C4-2B (cell line): ENCODE measurements at regions not wholly inside any gene's neighbourhood (a gene's known extent, or its start where the extent isn't known, plus 50 kb on each side); places are given as distances from the start of the nearest gene placed in this dataset.

ENCODE experiments used
- H3K27ac ChIP-seq: fragments of 450-650 bp; 2 replicates; pipeline ENCODE4 v1.5.1; 2017
- ZFX ChIP-seq: fragments of 450-650 bp; IDR thresholded peaks from 2 replicates; pipeline ENCODE4 v1.6.1; 2017
- TF ChIP-seq, protein P1 (sequence below): fragments of 450-650 bp; conservative IDR thresholded peaks from 2 replicates; pipeline ENCODE4 v1.5.1; 2017; ENCODE audit warnings: mild to moderate bottlenecking

- TF ChIP-seq, protein P1, sequence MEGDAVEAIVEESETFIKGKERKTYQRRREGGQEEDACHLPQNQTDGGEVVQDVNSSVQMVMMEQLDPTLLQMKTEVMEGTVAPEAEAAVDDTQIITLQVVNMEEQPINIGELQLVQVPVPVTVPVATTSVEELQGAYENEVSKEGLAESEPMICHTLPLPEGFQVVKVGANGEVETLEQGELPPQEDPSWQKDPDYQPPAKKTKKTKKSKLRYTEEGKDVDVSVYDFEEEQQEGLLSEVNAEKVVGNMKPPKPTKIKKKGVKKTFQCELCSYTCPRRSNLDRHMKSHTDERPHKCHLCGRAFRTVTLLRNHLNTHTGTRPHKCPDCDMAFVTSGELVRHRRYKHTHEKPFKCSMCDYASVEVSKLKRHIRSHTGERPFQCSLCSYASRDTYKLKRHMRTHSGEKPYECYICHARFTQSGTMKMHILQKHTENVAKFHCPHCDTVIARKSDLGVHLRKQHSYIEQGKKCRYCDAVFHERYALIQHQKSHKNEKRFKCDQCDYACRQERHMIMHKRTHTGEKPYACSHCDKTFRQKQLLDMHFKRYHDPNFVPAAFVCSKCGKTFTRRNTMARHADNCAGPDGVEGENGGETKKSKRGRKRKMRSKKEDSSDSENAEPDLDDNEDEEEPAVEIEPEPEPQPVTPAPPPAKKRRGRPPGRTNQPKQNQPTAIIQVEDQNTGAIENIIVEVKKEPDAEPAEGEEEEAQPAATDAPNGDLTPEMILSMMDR, result no peak
- TF ChIP-seq ZFX, result no peak
- H3K27ac ChIP-seq, result no peak overlapping the region
Observed at GRCh38 chr5:110096419-110096818, 406.7 kb downstream of the MAN2A1 start.

GRCh38 chr5:110099572-110099971, 409.8 kb downstream of the MAN2A1 start:
- no peak overlapping the region for H3K27ac ChIP-seq
- TF ChIP-seq, protein P1, result no peak
- no peak for TF ChIP-seq ZFX

GRCh38 chr5:110103081-110103480, 413.4 kb downstream of the MAN2A1 start:
- TF ChIP-seq, protein P1, result no peak
- H3K27ac ChIP-seq, result no peak overlapping the region

GRCh38 chr5:110104060-110104725, 414.5 kb downstream of the MAN2A1 start:
- TF ChIP-seq ZFX, result no peak
- TF ChIP-seq, protein P1, result no peak
- H3K27ac ChIP-seq, result no peak overlapping the region

DNA sequence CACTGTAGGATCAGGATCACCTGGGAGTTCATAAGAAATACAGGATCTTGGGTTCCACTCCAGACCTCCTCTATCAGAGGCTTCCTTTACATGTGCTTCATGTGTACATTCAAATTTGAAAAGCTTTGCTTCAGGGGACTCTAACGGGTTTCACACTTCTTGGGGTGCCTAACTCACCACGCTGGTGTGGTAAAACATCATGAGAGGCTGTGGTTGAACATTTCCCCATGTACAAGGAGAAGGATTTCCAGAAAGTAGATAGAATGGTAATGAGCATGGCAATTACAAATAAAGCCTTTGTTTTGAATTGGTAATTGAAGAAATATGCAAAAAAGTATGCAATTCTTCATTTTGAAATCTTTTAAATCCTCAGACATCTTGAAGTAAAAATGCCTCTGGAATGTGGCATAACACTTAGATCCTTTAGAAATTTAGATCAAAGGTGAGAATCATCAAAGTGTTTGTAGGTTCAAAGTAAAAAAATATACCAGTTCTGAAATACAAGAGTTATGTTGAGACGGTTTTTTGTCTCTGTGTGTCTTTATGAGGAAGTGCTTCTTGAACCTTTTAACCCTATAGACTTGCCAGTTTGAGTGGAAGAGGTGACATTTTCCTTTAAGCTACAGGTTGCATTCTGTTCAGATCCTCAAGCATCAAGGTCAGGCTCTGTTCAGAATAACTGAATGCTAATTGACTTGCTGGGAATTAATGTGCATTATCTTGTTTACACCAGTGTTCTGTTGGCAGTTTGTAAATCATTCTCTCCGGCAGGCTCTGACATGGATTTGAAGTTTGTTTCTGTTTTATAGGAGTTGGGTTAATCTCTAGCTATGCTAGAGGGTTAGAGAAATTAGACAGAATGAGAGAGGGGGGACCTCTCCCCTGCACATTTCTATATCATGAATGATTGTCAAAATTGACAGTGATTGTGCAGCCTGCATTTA, 415.3 kb downstream of the MAN2A1 start:
- TF ChIP-seq, protein P1, result no peak
- H3K27ac ChIP-seq, result no peak overlapping the region

DNA sequence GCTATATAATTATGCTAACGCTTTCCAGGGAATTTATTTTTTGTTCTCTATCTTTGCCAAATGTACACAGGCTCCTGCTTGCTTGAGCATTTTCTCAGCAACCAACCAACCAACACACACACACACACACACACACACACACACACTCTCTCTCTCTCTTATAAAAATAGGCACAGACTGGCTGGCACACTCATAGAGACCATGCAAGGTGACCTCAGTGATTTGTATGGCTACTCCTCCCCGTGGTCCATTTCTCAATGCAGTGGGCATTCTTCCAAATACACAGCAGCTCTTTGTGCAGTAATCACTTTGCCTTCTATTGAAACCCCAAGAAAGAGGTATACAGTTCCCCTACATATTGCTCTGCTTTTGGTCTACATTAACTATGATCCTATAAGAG, 416.0 kb downstream of the MAN2A1 start:
- TF ChIP-seq, protein P1, result no peak
- no peak for TF ChIP-seq ZFX
- no peak overlapping the region for H3K27ac ChIP-seq

GRCh38 chr5:110106750-110107149, 417.0 kb downstream of the MAN2A1 start:
- no peak for TF ChIP-seq ZFX
- TF ChIP-seq, protein P1, result no peak
- no peak overlapping the region for H3K27ac ChIP-seq
